Mammary epithelial cell (primary cell): ENCODE measurements at regions not wholly inside any gene's neighbourhood (a gene's known extent, or its start where the extent isn't known, plus 50 kb on each side); places are given as distances from the start of the nearest gene placed in this dataset.
"Not testable (repeated sequence)": the region's sequence is repeated elsewhere in the genome, so short reads cannot be mapped to it uniquely, and the experiment has no call there.

Experiments used
- EZH2 ChIP-seq: IDR thresholded peaks from 2 replicates; pipeline ENCODE4 v1.6.1; 2012; ENCODE audit warnings: low read length, inconsistent platforms, borderline replicate concordance
- TF ChIP-seq, protein P1 (sequence below), 2 donors: IDR thresholded peaks in 1 of 2; conservative IDR thresholded peaks in 1 of 2; 2 replicates each; pipeline ENCODE4 v1.5.1; 2011 to 2012; ENCODE audit warnings: inconsistent platforms in 2 of 2, low read length in 2 of 2, mild to moderate bottlenecking in 2 of 2, control low read depth in 1 of 2, low read depth in 1 of 2; ENCODE audit not compliant: insufficient read depth in 1 of 2; ENCODE audit errors: extremely low read depth in 1 of 2

DNA sequence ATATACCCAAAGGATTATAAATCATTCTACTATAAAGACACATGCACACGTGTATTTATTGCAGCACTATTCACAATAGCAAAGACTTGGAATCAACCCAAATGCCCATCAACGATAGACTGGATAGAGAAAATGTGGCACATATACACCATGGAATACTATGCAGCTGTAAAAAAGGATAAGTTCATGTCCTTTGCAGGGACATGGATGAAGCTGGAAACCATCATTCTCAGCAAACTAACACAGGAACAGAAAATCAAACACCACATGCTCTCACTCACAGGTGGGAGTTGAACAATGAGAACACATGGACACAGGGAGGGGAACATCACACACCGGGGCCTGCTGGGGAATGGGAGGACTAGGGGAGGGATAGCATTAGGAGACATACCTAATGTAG is 473.9 kb downstream of the SIPA1L2 start:
- TF ChIP-seq, protein P1, sequence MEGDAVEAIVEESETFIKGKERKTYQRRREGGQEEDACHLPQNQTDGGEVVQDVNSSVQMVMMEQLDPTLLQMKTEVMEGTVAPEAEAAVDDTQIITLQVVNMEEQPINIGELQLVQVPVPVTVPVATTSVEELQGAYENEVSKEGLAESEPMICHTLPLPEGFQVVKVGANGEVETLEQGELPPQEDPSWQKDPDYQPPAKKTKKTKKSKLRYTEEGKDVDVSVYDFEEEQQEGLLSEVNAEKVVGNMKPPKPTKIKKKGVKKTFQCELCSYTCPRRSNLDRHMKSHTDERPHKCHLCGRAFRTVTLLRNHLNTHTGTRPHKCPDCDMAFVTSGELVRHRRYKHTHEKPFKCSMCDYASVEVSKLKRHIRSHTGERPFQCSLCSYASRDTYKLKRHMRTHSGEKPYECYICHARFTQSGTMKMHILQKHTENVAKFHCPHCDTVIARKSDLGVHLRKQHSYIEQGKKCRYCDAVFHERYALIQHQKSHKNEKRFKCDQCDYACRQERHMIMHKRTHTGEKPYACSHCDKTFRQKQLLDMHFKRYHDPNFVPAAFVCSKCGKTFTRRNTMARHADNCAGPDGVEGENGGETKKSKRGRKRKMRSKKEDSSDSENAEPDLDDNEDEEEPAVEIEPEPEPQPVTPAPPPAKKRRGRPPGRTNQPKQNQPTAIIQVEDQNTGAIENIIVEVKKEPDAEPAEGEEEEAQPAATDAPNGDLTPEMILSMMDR (conservative IDR thresholded peaks at IDR 0.05 in 1 of 2, IDR thresholded peaks at IDR 0.05 in 1 of 2; ENCODE audit: extremely low read depth in 1 of 2, insufficient read depth in 1 of 2, low read depth in 1 of 2, low read length in 2 of 2), result not testable (repeated sequence)
- not testable (repeated sequence) for TF ChIP-seq EZH2
